Stimulated activated CD8-positive, alpha-beta memory T cell treated with anti-CD3 and anti-CD28 coated beads, Interleukin-4, amount 100 ng/mL, for 48 hours (primary cell): ENCODE measurements at regions not wholly inside any gene's neighbourhood (a gene's known extent, or its start where the extent isn't known, plus 50 kb on each side); places are given as distances from the start of the nearest gene placed in this dataset.
"Not testable (repeated sequence)": the region's sequence is repeated elsewhere in the genome, so short reads cannot be mapped to it uniquely, and the experiment has no call there.

ENCODE experiments used
- DNase-seq: peaks from one replicate; pipeline ENCODE4 v3.0.0-alpha.2; 2020

- DNase-seq, result no peak
These were observed 490.3 kb upstream of the PABPC4L start for GRCh38 chr4:134691915-134692314.

DNA sequence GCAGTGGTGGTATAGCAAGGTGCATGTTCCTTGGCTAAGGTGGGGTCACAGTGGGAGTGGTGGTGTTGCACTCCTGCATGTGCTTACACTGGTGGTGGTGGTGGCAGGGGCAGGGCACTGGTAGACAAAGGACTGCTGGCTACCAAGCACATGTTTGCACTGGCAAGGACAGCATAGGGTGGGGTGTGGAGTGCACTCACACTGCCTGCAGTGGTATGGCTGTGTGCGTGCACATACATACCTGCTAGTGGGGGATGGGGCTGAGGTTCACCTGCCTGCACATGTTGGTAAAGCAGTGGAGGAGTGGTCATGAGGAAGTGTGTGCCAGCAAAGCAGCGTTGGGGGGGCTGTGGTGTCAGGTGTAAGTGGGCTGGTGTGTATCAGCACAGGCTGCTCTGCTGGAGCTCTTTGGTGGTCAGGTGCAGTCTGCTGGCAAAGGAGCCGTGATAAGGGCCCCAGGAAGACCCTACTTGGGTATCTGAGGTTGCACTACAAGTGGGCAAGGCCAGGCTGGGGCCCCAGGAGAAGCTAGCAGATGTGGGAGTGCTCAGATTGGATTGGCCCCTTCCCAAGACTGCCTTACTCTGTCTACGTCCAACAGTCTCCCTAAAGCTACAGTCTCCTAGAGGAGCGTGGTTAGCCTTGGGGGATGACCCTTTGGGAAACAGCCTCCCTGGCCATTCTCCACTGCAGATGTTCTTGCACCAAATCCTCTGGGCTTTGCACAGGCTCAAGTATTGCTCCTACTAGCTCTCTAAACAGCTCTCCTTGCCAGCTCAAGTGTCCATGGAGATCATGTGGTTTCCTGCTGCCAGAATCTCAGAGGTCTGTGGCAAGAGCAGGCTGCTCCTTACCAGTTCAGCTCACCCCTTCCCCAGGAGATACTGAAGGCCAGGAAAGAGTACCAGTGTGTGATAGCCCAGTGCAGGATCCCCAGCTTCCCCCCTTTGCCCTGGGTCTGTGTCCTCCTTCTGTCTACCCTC lies 486.3 kb upstream of the PABPC4L start:
- no peak for DNase-seq

DNA sequence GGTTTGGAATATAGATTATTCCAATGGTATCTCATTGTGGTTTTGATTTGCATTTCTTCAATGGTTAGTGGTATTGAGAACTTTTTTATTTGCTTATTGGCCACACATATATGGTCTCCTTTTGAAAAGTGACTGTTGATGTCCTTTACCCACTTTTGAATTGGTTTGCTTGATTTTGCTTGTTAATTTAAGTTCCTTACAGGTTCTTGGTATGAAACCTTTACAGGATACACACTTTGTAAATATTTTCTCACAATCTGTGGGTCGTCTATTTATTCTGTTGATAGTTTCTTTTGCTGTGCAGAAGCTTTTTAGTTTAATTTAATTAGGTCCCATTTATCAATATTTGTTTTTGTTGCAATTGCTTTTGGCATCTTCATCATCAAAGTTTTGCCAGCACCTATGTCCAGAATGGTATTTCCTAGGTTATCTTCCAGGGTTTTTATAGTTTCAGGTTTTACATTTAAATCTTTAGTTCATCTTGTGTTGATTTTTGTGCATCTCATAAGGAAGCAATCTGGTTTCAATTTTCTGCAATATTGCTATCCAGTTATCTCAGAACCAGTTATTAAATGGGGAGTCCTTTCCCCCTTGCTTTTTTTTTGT lies 475.7 kb upstream of the PABPC4L start:
- no peak for DNase-seq

DNA sequence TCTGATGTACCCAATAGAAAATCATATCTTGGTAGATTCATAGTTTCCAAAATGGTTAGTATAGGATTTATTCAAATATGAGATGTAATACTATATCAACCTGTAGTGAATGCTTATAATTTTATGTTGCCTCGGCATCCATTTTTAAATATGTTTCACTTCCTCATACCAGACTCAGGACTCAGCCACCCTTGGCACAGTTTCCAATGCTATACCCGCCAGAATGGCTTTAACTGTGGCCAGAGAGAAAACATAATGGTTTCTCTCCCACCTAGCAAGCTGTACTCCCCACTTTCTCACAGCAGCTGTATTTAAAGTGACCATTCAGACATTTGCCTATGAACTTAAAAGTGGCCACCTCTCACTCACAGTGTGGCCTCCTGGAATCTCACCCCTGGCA lies 466.6 kb upstream of the PABPC4L start:
- DNase-seq, result no peak

DNA sequence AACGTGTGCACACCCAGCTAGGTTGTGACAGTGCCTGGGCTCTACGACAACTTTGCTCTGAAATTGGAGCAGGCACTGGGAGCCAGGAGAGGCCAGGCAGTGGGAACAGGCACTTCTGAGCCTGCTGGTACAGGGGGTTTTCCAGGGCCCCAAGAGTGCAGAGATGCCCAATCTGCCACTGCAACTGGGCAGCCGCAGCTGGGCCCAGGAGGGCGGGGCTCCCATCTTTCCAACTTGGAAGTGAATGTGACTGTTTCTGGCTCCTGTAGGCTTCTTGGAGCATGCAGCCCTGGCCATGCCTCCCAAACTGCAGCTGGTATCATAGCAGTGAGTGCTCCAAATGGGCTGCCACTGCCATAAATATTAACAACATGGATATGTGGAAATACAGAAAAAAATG lies 465.1 kb upstream of the PABPC4L start:
- DNase-seq, result no peak

DNA sequence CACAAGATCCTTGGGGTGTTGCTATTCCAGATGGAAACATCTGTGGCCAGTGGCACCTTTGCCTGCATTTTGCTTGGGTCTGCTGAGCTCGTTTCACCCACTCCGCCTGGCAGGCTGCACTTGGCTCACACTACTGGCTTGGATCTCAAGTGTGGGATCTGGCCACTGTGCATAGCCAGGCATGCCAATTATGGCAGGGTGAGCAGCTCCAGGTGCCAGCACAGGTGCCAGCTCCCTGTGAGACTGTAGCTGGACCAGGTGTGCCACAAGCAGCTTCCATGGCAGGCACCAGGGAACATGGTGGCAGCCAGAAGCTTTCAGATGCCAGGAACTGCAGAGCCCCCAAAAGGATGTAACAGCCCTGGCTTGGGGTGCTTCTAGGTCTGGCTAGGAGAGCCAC lies 463.8 kb upstream of the PABPC4L start:
- no peak for DNase-seq

DNA sequence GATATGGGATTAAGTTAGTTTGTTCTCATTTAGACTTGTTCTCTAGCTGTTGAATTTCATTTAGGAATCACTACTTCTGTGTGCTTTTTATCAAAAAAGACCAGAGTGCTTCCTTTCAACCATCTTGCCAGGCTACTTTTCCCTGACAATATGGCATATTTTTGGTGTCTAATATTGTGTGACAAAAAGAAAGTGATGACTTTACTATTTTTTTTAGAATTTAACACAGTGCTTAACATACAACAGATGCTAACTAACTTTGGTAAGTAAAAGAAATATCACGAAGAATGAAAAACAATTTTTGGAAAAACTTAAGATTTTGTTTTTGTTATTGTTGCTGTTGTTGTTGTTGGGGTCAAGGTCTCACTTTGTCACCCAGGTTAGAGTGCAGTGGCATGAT lies 462.2 kb upstream of the PABPC4L start:
- DNase-seq, result no peak

- DNase-seq, result no peak
These were observed 448.9 kb upstream of the PABPC4L start for GRCh38 chr4:134650461-134650860.

GRCh38 chr4:134645778-134646177 lies 444.2 kb upstream of the PABPC4L start:
- no peak for DNase-seq

GRCh38 chr4:134636338-134637051 lies 434.9 kb upstream of the PABPC4L start:
- no peak for DNase-seq

DNA sequence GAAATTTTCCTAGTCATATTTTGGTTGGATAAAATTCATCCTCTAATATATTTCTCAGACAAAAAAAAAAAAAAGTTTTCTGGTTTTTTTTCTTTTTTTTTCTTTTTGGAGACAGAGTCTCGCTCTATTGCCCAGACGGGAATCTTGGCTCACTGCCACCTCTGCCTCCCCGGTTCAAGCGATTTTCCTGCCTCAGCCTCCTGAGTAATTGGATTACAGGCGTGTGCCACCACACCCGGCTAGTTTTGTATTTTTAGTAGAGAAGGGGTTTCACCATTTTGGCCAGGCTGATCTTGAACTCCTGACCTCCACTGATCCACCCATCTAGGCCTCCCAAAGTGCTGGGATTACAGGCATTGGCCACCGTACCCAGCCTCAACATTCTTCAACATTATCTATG lies 432.7 kb upstream of the PABPC4L start:
- no peak for DNase-seq

DNA sequence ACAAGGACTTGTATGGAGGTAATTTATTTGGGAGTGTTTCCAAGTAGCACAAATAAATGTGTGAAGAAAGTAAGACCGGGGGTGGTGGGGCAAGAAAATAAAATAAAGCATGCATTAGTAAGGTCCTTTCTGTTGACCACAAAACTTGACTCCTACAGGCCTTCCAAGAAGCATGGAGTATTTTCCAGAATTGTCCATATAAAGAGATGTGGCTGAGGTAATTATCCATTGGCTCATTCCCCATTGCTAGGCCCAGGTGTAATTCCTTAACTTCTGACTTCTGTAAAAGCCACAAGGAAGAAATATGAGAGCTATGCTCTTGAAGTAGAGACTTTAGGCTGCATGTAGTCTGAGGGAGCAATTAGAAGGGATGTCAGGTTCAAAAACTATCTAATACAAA lies 430.5 kb upstream of the PABPC4L start:
- DNase-seq, result no peak

GRCh38 chr4:134628066-134628465 lies 426.5 kb upstream of the PABPC4L start:
- no peak for DNase-seq

GRCh38 chr4:134627366-134627765 lies 425.8 kb upstream of the PABPC4L start:
- DNase-seq, result no peak

GRCh38 chr4:134624365-134624764 lies 422.8 kb upstream of the PABPC4L start:
- no peak for DNase-seq

DNA sequence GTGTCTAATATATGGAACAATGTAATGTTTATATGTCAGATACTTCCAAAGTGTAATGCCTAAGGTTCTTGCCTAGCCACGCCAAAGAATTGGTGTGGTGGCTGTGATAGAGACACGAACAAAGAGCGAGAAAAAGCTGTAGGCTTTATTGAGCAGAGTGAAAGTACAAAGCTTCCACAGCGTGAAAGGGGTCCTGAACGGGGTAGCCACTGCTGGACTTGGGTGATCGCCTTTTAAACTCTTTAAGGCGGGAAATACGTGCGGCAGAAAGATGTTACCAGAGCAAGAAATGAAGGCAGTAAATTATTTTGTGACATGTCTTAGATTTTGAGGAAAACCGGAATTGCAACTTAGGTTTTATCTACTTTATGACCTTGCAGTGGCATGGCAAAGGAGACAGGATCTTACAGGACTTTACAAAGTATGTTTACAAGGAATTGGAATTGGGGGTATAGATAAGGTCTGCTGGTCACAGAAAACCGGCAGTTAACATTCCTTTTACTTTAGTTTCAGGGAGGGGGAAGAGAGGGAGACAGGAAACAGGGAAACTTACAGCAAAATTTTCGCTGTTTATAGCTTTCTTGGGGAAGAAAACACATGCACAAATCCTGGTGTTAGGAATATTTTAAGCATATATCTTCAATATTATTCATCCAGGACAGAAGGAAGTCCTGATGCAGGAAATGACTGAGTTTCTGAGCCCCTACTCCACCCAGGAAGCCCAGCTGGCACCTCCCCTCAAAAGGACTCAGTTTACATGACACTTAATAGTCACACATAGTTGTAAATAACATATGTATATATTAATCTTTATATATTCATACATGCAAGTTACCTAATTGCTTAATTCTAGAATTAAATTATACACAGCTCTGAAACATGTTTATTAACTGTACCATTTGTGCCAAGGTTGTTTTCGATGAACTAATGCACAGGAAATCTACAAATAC lies 421.3 kb upstream of the PABPC4L start:
- DNase-seq, result not testable (repeated sequence)

- no peak for DNase-seq
These were observed 420.6 kb upstream of the PABPC4L start for GRCh38 chr4:134622199-134622598.

- not testable (repeated sequence) for DNase-seq
These were observed 420.1 kb upstream of the PABPC4L start for GRCh38 chr4:134621715-134622114.

GRCh38 chr4:134610956-134611355 lies 409.4 kb upstream of the PABPC4L start:
- no peak for DNase-seq

DNA sequence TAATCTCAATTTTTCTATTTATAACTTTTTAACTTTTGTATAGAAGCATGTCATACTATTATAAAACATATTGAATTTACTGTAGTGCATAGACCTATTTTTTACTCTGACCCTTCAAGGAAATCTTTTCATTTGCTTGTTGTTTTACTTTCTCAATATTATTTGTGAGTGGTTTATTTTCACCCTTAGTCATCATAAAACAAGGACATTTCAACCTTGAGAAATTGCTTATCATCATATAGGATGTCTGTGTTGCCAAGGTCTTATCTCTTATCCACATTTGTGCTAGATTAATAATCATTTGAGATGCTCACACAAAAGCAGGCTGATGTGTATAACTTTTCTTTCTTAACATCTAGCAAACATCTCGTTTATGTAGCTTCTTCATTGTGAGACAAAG lies 408.6 kb upstream of the PABPC4L start:
- no peak for DNase-seq

- DNase-seq, result no peak
These were observed 400.1 kb upstream of the PABPC4L start for GRCh38 chr4:134601706-134602105.

GRCh38 chr4:134591326-134591725 lies 389.7 kb upstream of the PABPC4L start:
- DNase-seq, result no peak

- DNase-seq, result no peak
These were observed 384.4 kb upstream of the PABPC4L start for GRCh38 chr4:134585972-134586371.
